GM18909 (cell line): ENCODE measurements at regions not wholly inside any gene's neighbourhood (a gene's known extent, or its start where the extent isn't known, plus 50 kb on each side); places are given as distances from the start of the nearest gene placed in this dataset.

Source experiments
- ATAC-seq: cut with Tn5 transposase; IDR thresholded peaks from one replicate; pipeline ENCODE4 v1.9.1; 2021; ENCODE audit warnings: mild to moderate bottlenecking; ENCODE audit not compliant: unreplicated experiment, poor library complexity

DNA sequence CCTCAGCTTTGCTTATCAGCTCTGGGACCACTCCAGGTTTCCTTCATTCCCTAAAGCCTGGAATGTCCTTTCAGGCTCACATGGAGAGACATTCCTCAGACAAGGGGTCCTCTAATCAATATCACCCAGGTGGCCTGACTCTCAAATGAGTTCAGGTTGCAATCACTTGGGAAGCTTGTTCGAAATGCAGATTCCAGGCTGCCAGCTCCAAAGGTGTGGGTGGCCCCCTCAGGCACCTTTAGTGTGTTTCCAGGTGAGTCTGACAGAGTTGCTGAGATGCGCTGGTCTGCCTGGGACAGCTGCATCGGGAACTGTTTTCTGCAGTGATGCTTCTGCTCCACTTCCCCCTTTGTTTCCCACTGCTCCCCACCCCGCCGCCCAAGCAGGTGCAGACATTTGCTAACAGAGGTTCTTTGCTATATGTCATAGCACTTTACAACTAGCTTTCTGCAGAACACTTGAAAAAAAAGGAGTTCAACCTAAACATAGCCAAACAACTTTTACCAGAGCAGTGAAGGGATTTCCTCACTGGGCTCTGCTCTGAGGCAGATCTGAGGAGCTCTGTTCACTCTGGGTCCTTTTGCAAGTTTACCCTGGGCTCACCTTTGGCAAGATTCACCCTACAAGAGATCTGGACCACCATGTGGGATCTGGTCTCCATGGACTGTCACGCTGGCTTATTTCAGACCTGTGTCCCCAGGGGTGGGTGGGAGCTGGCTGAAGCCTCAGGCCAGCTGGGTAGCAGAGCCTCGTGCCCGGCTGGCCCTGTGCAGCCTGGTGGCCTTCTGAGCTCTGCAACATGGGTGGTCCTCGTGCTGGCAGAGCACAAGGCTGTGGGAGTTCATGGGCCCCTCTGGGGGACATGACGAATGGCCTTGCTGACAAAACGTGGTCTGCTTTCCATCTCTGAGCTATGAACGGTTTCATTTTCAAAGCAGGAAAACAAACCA, 539.6 kb downstream of the CCDC171 start:
- ATAC-seq: no peak

DNA sequence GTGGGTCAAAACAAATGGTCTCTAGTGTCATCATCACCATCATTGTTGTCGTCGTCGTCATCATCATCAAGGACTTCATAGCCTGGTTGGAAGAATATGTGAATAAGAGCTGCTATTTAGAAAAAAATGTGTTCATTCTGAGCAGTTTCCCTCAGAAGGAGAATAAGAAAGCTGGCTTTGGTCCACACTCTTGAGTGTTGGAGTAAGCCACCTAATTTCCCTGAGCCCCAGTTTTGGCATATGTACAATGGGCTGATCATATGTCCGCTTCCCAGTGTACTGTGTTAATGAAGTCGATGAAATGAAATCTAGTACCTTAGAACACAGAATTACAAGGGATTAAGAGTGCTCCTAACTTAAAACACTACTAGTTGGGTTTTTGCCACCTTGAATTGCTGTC, 545.5 kb downstream of the CCDC171 start:
- no peak for ATAC-seq

DNA sequence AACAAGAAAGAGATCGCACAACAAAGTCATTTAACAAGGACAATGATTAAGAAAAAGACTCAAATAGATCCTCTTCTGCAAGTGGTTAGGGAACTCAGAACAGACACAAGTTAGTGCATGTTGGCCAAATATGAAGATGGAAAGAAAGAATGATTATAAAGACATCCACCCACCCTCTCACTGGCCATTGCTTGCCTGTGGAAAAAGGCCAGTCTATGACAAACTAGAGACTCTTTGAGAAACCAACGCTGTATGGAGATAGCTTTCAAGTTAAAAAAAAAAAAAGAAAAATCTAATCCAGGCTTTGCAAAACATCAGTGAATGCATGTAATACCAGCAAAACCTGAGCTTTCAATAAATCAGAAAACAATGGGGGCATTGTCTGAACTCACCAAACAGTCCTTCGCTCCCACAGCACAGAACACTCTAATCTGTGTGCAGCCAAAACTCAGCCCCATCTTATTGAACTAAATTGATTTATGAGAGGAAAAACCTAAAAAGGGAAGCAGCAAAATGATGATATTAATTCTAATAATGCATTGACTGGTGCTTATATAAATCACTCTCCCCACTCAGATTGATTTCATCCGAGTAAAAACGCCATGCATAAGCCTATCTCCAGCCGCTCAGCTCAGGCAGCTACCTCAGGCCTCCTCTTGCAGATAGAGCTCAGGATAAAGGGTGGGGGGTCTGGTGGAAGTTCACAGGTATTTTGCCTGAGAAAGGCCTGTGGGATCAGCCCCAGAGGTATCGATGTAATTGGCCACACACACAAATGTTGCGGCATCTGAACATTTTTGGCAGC, 547.1 kb downstream of the CCDC171 start:
- ATAC-seq: no peak

DNA sequence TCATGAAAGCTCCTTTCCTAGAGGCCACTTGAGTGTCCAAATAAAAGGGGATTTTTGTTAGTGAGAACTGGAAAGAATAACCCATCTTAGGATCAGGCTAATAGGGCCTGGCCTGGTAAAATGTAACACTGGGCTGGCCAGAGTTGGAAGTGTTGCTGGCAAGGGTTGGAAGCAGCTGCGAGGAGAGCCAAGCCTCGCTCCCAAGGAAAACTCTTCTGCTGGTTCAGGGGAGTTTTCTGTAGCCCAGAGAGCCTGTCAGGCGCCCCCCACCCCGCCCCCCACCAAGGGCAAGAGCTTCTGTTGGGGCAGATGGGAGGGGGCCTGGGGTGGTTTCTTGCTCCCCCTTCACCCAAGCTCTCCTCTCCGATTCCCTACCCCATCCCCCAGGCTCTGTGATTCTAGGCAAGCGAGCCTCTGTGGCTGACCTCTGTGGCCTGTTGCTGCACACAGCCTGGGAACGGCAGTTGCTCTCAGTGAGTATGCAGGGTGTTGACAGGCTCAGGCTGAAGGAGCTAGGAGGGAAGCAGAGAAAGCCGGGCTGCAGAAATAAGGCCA, 547.8 kb downstream of the CCDC171 start:
- no peak for ATAC-seq

DNA sequence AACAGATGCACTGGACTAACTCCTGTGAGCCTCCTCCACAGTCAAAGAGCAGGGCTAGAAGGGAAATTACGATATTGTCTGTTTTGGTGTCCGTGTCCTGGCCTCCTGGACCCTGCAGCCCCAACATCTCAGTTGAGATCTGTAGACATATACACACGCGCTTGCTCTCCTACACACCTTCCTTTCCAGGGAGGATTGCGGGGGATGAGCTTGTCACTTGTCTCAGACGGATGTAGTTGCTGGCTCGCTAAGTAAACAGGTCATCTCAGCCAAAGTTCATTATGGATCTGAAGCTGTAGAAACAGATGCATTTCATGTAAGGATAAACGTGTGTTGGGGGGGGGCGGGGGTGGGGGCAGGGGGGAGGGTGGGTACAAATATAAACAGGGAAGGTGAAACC, 549.3 kb downstream of the CCDC171 start:
- no peak for ATAC-seq

DNA sequence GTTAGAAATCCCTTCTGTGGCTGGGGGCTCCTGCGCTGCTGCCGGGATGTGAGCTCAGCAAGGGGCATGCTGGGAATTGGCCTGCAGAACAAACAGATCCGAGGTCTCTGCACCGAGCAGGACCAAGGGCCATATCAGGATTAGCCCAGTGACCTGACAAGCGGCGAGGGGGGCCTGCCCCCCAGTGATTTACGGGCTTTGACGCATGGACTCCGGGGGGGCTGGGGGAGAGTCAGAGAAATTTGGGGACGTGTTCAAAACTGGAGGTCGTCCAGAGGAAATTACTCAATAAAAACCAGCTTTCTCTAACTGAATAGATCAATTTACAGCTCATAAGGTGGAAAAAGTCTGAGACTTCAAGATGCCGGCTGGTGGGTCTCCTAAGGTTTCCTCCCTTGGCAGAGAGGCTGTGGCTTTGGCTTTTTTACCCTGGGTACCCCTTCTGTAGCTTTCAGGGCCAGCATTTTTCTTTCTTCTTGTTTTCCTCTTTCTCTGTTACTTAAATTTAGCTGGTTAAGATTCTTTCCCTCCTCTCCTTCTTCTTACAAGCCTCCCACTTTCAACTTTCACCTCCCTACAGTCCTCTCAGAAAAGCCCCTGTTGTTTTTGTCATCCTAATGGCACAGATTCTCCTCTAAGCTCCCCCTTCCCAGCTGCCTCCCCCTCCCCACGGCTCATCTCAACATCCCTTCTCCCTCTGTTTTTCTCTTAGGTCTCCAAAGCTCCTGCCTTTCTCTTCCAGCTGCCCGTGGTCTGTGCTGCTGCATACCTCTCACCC, 551.0 kb downstream of the CCDC171 start:
- no peak for ATAC-seq

DNA sequence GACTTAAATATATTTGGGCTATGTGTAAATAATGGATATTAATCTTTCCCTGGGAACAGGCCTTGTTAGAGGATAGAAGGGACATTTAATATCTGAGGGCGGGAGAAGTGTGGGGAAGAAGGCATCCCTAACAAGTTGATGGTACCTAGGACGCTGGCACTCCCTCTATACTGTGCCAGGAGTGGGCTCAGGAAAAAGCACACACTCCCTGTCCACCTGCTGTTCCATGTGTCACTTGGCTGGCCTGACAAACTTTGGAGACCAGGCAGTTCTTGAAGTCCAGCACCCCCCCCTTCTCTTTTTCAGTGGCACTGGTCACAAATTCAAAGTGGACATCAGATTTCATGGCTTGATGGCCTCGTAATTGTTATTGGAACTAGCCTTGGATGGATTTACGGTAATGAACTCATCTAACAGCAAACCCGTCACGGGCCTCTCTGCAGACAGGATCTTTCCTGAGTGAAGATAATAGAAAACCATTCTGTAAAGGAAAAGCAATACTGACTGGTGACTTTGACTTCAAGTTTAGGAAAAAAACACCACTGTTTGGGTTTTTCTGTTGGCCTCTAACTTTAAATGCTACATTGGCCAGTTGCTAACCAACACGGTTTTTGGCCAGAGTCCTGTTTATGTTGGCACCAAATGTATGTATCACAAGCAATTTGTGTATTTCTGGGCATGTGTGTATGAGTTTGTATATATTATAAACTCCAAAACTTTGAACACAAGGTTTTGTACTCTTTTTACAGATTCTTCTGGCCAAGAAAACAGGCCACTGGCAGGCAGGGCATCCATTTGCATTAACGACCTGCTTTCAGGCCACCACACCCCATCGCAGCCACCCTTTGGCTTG, 552.6 kb downstream of the CCDC171 start:
- ATAC-seq: no peak

DNA sequence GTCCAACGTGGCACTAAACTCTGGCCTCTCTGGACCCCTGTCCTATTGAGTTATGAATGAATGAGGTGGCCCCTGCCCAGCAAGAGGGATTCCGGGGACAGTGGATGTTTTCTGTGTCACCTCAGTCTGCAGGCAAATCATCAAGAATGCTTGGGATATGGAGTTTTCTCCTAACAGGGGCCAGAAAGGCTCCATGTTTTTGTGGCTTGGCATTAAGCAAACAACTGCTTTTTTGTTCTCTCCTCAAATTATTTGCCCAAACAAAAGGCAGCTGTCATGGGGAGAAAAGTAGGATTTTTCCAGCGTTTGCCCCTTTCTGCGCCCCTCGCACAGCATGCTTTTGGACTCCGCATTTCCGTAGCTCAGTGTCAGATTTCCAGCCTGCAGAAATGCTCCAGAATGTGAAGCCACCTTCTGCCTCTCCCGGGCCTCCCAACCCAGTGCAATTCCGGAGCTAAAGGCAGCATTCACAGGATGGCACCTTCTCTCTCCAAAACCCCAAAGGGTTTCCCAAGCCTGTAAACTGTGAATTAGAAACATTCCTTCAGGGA, 553.3 kb downstream of the CCDC171 start:
- ATAC-seq: no peak

DNA sequence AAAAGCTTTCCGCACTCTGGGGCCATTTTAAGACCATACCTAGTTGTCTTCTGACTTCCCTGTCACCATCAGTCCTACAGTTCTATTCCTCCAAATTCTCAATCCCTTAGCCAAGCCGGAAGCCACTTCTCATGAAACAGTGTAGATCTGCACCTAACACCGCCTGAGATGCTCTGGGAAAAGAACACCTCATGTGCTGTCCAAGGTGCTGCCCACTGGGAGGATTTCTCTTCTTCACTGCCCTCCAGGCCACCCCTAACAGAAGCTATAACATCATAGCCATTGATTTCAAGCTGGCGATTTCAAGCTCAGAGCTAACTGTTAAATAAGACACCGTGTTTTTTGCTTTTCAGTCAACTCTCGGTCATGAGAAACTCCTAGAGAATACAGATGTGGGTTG, 559.3 kb downstream of the CCDC171 start:
- no peak for ATAC-seq

DNA sequence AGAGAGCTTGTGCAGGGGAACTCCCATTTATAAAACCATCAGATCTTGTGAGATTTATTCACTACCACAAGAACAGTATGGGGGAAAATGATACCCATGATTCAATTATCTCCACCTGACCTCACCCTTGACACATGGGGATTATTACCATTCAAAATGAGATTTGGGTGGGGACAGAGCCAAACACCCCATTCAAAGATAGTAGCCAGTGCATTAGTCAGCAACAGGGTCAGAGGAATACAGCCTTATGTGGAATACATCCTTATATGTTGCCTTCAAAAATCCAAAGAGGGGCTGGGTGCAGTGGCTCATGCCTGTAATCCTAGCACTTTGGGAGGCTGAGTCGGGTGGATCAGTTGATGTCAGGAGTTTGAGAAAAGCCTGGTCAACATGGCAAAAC, 563.2 kb downstream of the CCDC171 start:
- no peak for ATAC-seq

DNA sequence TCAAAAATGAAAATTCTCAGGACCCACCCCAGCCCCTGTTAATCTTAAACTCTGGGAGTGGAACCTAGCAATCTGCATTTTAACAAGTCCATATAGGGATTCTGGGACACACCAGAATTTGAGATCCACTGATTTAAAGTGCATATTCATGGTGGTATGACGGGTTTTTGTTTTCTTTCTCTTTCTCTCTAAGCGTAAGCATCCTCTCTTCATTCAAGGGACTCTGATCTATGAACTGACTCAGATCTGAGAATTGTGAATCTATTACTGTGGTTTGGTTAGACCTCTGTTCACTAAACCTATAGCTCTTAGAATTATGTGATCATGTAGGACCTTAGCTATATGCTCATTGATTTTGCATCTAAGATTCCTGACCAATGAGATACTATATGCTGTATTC, 565.2 kb downstream of the CCDC171 start:
- ATAC-seq: no peak

DNA sequence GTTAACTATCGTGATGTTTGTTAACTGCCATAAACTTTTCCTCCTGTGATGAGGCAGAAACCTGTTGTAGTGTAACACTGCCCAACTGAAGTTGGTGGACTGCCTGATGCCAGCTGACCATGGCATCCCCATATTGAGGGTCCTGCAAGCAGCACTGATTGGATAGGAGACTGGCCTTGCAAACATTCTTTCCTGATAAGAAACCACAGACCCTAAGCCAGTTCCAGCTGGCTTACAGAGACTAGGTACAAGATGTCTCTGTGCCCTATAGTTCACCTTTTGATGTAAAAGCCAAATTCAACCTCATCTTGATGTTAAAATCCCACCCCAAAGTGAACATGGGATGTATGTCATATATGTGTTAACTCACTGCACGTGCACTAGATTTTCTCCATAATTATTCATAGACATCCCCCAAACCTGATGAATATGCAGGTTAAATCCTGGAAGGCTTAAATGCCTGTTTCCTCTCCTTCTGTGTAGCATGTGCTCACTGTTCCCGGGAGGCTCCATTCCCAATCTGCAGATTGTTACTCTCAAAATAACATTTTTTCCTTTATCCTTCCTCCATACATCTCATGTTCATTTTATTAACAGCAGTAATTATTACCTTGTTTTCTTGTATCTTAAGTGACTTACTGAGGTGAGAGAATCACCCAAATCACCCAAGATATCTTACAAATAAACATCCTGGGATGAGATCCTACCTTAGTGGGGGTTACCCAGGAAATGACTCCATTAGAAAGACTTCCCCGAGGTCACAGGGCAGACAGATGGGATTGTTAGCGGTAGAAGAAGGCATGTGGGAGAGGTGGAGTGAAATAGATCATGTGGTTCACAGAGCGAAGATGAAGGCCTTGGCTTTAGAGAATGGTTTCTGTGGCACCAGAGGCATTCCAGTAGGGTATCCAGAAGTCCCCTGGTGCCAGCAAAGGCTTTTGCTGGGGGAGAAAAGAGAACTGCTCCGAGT, 566.7 kb downstream of the CCDC171 start:
- no peak for ATAC-seq

DNA sequence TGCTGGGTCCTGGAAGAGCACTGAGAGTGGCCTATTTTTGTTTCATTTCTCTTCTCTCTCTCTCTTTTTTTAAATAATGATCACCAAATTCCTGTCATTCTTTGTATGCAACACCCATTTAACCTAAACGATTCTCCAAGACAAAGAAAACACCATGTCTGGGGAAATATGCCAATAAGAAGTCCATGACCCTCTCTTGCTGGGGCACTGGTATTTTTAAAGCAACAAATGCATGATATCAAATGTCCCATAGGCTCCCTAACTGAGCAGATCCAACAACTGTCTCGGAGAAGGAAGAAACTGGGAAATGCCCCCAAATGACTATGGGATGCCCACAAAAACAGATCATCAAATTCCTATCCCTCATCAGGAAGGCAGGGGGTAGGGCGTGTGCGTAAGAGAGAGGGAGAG, 567.4 kb downstream of the CCDC171 start:
- ATAC-seq: no peak

DNA sequence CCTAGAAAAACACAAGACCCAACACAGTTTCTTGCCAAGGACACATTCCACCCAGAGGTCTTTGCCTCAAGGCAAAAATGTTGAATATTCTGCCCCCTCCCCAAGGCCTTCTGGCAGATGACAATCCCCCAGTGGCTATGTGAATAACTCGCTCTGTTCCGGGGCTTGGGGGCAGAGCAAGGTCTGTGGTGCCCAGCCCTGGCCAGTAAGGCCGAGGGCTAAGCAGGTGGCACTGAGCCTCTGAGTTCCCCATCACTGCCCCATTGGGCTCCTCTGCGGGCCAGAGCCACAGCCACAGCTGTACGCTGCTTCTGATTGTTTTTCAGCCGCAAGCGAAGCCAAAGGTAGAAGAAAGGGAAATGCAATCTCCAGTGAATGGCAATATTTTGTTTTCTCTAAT, 567.9 kb downstream of the CCDC171 start:
- no peak for ATAC-seq

DNA sequence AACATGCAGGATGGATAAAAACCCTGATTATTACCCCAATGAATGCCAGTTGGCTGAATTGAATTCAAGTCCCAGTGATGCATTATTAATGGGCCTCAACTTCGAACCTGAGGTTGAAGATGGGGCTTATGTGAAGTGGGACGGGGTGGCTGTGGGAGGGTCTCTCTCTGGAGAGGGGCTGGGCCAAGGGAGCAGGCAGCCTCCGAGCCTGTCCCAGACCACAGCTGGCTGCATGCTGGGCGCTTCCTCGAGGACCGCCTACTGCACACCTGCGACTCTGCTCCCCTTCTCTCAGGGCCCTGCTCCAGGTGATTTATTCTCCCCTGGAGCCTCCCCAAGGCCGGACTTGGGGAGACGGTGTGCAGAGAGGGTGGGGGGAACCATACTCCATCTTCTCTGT, 568.3 kb downstream of the CCDC171 start:
- no peak for ATAC-seq

DNA sequence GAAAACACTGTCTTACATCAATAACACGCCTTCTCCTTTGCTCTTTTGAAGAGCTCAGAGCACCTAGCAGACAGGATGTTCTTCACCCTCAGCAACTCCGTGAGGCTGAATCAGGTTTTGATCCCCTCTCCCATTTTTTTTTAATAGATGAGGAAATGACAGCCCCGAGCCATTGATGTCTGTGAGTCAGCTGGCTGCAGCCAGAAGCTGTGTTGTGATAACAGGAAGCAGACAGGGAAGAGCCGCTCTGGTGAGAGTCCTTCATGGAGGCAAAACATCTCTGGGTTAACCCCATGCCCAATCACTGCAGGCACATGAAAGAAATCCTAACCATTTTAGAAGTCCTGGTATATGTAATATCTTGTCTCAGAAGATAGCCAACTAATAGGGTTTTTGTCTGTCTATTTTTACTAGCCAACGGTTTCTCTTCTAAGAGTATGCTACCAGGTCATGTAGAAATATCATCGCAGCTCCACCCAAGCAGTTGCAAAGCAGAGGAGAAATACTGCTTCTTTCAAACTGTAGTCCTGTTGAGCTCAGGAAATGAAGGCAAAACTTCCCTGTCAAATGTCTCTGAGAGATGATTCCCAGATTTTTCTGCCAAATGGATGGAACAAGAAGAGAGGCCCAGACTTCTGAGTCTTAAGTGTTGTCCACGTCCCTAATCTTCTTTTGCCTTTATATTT, 568.9 kb downstream of the CCDC171 start:
- ATAC-seq: no peak

DNA sequence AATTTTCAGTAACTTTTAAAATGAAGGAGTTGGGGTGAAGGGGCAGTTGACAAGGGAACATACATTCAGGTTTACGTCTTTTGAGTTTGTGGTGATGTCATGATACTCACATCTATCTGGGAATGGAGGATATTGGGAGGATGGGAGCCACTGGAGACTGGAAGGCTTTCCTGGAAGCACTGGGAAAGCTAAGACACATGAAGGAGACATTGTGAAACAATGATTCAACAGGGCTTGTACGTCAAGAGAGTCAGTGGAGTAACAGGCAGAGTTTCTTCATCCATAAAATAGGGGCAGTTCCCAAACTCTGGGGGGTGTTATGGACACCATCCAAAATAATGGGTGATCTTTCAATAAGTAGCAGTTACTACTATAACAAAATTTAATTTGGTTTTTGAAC, 572.8 kb downstream of the CCDC171 start:
- ATAC-seq: no peak

DNA sequence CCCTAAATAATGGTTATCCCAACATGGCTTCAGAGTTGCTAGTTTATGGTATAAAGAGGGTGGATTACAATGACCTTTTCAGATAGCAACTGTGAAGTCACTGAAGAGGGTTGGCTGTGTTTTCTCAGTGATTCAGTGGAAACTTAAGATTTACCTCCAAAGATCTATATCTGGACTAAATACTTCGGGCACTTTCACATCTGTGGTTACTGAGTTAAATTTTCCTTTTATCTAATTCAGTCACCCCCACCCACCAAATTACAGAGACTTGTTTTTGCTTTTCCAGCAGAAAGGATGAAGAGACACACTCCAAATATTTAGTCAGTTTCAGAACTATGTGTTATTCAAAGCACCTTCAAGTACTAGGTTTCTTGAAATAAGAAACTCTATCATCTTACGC, 573.2 kb downstream of the CCDC171 start:
- ATAC-seq: no peak
